ENCODE measurements at regions not wholly inside any gene's neighbourhood (a gene's known extent, or its start where the extent isn't known, plus 50 kb on each side); places are given as distances from the start of the nearest gene placed in this dataset.
"Not testable (repeated sequence)": the region's sequence is repeated elsewhere in the genome, so short reads cannot be mapped to it uniquely, and the experiment has no call there.

DNA sequence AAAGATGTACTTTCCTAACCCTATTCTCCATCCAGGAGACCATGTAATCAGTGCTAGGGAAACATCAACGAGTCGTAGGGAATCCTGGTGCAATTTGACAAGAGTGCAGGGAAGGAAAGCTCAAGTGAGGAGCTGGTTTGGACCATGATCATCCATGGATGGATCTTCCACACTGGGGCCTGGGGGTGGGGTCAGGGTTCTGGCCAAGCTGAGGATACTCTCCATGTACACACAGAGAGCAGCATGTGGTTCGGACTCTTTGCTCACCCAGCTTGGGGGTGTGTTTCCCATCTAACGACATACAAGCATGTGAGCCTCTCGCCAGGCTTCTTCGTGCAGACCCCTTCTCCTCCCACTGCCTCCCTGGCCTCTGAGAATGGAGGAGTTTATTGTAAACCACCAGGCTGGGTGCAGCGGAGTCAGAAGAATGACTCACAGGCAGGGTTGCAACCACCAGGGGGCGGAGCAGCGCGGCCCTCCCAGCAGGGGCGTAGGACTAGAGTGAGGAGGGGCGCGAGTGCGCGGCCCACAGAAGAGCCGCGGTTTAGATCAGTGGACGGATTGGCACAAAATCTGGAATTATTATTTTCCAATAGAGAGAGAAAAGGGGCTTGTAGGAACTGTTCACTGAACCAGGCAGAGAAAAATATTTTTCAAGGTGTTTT lies 530.0 kb upstream of the B3GAT1 start:
- not testable (repeated sequence) for H3K79me2 ChIP-seq (ENCODE audit: insufficient read depth, low read length); H3K27me3 ChIP-seq (ENCODE audit: insufficient read depth, low read length); H3K9ac ChIP-seq (ENCODE audit: extremely low read depth, insufficient read length, low read length); H3K4me3 Mint-ChIP-seq; H2BK20ac ChIP-seq (ENCODE audit: low read depth, low read length, poor library complexity, severe bottlenecking); H3K56ac ChIP-seq (ENCODE audit: insufficient read length, low read depth, low read length); H3K27ac ChIP-seq (ENCODE audit: insufficient read length, low read depth, low read length); H4K8ac ChIP-seq (replicated peaks; ENCODE audit: insufficient read length, low read depth, low read length); H3K4me1 ChIP-seq (ENCODE audit: insufficient read depth, low read length); H3K4me2 ChIP-seq (ENCODE audit: insufficient read depth, insufficient read length, low read length); H3K9me3 Mint-ChIP-seq; H2AK5ac ChIP-seq (ENCODE audit: insufficient read length, low read length); H2AFZ ChIP-seq (ENCODE audit: low read length); H3K9me3 ChIP-seq (ENCODE audit: control insufficient read depth, low read depth, low read length); H2BK120ac ChIP-seq (ENCODE audit: low read depth, low read length, poor library complexity, severe bottlenecking); H3K14ac ChIP-seq (ENCODE audit: insufficient read depth, low read length); H2BK15ac ChIP-seq (ENCODE audit: low read depth, low read length); H3K18ac ChIP-seq (ENCODE audit: insufficient read length, low read depth, low read length); H3K79me1 ChIP-seq (ENCODE audit: insufficient read depth, low read depth, low read length, poor library complexity, severe bottlenecking); H3K23ac ChIP-seq (ENCODE audit: insufficient read length, low read depth, low read length); H2BK12ac ChIP-seq (ENCODE audit: insufficient read length, low read depth, low read length); H4K91ac ChIP-seq (ENCODE audit: insufficient read length, low read depth, low read length); H3K23me2 ChIP-seq (ENCODE audit: insufficient read length, low read depth, low read length, poor library complexity, severe bottlenecking); H3K27me3 Mint-ChIP-seq (ENCODE audit: low read depth); H4K20me1 ChIP-seq (ENCODE audit: control insufficient read depth, insufficient read depth, insufficient read length); H3K36me3 Mint-ChIP-seq (ENCODE audit: insufficient read depth in 1 of 3, low read depth in 3 of 3); H3K4ac ChIP-seq (ENCODE audit: low read depth, low read length); H2BK5ac ChIP-seq (ENCODE audit: insufficient read length, low read length); H4K5ac ChIP-seq (ENCODE audit: insufficient read length, low read depth, low read length); H3T11ph ChIP-seq (ENCODE audit: low read length)
- DNase-seq = peak; percentile 81
- TF ChIP-seq, protein P1, sequence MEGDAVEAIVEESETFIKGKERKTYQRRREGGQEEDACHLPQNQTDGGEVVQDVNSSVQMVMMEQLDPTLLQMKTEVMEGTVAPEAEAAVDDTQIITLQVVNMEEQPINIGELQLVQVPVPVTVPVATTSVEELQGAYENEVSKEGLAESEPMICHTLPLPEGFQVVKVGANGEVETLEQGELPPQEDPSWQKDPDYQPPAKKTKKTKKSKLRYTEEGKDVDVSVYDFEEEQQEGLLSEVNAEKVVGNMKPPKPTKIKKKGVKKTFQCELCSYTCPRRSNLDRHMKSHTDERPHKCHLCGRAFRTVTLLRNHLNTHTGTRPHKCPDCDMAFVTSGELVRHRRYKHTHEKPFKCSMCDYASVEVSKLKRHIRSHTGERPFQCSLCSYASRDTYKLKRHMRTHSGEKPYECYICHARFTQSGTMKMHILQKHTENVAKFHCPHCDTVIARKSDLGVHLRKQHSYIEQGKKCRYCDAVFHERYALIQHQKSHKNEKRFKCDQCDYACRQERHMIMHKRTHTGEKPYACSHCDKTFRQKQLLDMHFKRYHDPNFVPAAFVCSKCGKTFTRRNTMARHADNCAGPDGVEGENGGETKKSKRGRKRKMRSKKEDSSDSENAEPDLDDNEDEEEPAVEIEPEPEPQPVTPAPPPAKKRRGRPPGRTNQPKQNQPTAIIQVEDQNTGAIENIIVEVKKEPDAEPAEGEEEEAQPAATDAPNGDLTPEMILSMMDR (conservative IDR thresholded peaks at IDR 0.05) = peak; percentile 73
- H3K4me1 Mint-ChIP-seq = peaks cover 60 to 62% of the 10 kb centered on the region in 2 experiments
- H3K27ac Mint-ChIP-seq = peak overlapping the region in 2 of 3 experiments; percentile 23 to 89; a peak in 2 of 7 replicates
- no CpG with 5 or more reads among the region's 18 CpGs for WGBS (ENCODE audit: extremely low coverage, insufficient read length, low lambda C conversion rate)
